ENCODE measurements at regions not wholly inside any gene's neighbourhood (a gene's known extent, or its start where the extent isn't known, plus 50 kb on each side); places are given as distances from the start of the nearest gene placed in this dataset.

DNA sequence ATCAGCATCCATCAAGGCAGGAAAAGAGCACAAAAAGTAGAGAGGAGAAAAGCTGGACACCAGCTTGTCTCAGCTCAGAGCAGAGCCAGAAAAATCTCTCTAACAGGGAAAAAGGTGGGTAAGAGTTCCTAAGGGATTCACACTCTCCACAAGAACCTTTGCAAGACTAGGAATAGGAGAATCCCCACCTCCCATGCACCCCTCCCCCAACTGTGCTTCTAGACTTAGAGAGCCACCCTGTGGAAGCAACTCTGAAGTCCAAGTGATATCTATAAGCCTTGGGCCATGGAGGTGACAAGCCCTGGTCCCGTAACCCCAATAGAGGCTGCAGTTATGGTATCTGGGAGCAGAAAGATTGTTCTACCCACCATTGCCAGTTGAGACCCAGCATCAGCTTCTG, 267.6 kb upstream of the MTMR8 start:
- TF ChIP-seq, protein P1, sequence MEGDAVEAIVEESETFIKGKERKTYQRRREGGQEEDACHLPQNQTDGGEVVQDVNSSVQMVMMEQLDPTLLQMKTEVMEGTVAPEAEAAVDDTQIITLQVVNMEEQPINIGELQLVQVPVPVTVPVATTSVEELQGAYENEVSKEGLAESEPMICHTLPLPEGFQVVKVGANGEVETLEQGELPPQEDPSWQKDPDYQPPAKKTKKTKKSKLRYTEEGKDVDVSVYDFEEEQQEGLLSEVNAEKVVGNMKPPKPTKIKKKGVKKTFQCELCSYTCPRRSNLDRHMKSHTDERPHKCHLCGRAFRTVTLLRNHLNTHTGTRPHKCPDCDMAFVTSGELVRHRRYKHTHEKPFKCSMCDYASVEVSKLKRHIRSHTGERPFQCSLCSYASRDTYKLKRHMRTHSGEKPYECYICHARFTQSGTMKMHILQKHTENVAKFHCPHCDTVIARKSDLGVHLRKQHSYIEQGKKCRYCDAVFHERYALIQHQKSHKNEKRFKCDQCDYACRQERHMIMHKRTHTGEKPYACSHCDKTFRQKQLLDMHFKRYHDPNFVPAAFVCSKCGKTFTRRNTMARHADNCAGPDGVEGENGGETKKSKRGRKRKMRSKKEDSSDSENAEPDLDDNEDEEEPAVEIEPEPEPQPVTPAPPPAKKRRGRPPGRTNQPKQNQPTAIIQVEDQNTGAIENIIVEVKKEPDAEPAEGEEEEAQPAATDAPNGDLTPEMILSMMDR (conservative IDR thresholded peaks at IDR 0.05 in 1 of 2, IDR thresholded peaks at IDR 0.05 in 1 of 2; ENCODE audit: extremely low read depth in 1 of 2, insufficient read depth in 1 of 2, low read depth in 1 of 2, low read length in 2 of 2): no peak
- TF ChIP-seq EZH2 (IDR thresholded peaks at IDR 0.05; ENCODE audit: borderline replicate concordance, low read length): no peak

Data from mammary epithelial cell (primary cell).